ENCODE measurements at regions not wholly inside any gene's neighbourhood (a gene's known extent, or its start where the extent isn't known, plus 50 kb on each side); places are given as distances from the start of the nearest gene placed in this dataset.

- no peak for DNase-seq
Measured at GRCh38 chr3:81439108-81439507, 322.3 kb downstream of the GBE1 start.

DNA sequence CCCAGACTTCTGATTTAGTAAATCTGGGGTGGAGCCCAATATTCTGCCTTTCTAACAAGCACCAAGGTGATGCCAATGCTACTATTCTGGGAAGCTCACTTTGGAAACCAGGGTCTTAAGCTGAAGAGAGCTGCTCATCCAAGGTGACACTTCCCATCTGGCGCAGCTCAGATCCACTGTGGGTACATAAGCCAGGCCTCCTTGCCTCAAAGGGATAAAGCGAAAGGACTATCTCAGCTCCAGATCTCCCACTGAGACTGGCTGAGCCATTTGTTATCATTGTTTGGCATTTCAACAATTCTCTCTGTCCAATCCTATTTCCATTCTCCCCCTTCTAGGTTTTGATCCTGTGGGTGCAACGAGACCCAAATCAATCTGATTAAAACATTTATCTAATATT is 323.8 kb downstream of the GBE1 start:
- no peak for DNase-seq

GRCh38 chr3:81436182-81436581 is 325.3 kb downstream of the GBE1 start:
- DNase-seq: no peak

DNA sequence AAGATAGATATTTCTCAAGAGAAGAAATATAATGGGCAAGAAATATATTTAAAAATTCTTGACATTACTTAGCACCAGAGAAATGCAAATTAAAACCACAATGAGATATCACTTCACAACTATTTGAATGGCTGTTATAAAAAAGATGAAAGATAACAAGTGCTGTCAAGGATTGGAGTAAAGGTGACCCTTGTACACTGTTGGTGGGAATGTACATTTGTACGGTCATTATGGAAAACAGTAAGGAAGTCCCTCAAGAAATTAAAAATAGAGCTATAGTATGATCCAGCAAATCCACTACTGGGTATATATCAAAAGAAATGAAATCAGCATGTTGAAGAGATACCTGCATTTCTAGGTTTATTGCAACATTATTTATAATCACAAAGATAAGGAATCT is 326.4 kb downstream of the GBE1 start:
- DNase-seq: no peak

DNA sequence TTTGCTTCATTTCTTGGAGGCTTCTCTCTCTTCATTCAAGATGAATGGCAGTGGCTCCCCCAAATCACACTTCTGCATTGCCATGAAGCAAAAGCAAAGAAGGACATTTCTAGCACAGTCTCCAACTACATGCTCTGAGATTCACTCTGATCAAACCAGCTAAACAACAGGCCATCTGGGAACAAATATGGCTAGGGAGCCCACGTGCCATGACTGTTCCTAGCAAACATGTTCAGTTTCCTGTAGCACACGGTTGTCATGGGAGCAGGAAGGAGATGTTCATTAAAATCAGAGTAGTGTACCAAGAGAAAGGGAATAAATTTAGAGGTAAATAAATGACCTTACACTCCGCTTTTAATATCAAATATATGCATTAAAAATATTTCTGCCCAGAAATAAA is 327.3 kb downstream of the GBE1 start:
- DNase-seq: no peak

GRCh38 chr3:81433675-81434074 is 327.8 kb downstream of the GBE1 start:
- DNase-seq: no peak

GRCh38 chr3:81432456-81432855 is 329.0 kb downstream of the GBE1 start:
- no peak for DNase-seq

- DNase-seq: no peak
Measured at GRCh38 chr3:81426826-81427577, 334.4 kb downstream of the GBE1 start.

DNA sequence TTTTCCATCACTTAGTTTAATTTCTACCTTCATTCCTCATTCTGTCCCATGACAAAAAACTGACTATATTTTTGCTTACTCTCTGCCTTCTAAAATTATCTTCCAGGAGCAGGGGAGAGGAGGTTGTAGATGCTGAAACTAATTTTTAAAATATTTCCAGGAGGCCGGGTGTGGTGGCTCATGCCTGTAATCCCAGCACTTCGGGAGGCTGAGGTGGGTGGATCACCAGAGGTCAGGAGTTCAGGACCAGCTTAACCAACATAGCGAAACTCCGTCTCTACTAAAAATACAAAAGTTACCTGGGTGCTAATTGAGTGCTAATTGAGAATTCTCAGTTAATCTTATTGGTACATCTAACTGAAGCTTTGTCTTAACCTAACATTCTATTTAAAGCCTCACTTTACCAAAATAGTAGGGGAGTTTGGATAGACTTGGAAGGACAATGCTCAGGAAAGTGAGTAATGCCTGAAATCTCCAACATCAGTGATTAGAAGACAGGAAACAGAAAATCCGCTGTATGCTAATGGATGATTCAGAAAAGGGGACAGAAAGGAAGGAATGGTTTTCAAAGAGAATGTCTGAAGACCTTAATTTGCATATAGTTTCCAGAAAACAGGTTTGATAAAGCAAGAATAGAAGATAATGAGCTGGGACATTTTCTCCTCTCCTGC is 336.1 kb downstream of the GBE1 start:
- DNase-seq: no peak

DNA sequence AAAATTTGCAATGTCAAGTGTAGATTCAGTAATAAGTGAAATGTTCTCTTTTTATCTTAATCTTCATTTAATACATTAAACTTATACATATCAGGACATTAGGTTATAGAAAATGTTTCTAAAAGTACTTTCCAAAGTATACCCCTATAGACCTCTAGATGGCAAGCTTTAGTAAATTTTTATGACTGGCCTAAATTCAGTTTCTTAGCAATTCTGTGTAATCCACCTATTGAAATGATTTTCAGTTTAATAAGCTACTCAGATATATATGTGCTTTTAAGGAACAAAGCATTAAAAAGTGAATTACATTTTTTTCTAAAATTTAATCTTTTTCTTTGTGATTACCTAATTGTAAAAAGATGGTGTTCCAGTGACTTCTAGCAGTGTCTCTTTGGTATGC is 342.2 kb downstream of the GBE1 start:
- no peak for DNase-seq

DNA sequence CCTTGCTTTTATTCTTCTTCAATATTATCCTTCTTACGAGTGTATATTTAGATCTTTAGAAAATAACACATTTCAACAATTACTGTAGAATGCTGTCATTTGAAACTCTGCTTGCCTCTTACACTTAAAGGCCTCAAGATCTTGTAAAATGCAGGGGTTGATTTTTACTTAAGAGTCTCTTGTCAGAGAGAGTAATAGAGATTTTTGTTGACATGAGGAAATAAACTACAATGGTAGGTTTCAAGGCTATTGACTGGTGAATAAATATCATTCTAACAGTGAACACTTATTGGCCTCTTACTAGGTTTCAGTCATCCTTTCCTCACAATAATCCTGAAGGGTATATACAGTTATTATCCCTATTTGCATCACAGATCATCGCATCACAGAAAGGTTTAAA is 344.6 kb downstream of the GBE1 start:
- DNase-seq: no peak

GRCh38 chr3:81406318-81406717 is 355.1 kb downstream of the GBE1 start:
- DNase-seq: no peak

- no peak for DNase-seq
Measured at GRCh38 chr3:81395739-81396513, 365.5 kb downstream of the GBE1 start.

DNA sequence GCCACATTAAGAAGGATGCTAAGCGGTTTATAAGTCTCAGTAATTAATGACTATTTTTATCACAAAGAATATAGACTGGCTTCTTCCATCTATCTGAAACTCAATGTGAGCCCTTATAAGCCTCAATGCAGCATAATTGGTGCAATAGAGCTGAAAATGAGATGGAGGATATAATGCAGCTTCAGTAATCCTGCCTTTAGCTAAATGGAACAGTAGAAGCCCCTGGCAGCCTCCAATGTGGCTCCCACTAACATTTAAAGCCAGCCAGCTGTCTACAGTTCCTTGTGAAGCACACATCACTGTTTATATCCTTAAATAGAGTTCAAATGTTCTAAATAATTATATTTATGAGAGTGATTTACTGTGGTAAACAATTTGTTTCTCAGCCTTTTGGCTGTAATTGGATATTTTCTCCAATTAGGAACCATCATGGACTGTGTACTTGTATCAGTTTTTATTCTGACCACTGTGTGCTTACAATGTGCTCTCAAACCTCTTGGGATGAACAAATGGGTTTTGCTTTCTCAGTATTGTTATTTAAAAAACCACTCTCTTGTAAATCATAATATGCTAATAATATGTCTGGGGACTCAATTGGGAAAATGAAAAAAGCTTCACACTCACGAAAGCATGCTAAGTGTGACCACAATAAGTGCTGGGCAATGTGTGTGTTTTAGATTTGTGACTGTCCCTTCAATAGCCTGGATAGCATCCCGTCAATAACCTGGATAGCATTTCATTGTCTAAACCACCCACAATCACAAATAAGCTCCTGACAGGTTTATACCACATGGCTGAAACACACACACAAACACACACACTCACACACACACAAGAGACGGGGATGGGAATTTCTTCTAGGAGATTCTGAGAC is 366.6 kb downstream of the GBE1 start:
- DNase-seq: no peak

GRCh38 chr3:81393251-81393650 is 368.2 kb downstream of the GBE1 start:
- no peak for DNase-seq

GRCh38 chr3:81390796-81391195 is 370.6 kb downstream of the GBE1 start:
- DNase-seq: no peak

DNA sequence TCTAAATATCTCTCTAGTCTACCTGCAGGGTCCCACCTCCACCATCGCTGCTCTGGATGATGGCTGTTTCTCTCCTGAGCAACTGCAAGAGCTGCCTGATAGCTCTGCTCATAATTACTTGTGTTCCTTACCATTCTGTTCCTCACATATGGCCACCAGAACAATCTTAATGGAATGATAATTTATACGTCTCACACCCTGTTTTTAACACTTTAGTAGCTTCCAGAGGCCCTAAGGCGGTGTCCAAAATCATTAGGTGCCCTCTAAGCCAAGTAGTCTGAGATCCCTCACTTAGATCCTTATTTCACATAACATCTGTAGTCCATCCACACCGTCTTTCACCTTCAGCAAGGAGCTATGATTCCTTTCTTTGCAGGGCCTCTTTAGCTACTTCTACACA is 373.3 kb downstream of the GBE1 start:
- DNase-seq: no peak

- DNase-seq: no peak
Measured at GRCh38 chr3:81382470-81382869, 379.0 kb downstream of the GBE1 start.

GRCh38 chr3:81380234-81380633 is 381.2 kb downstream of the GBE1 start:
- DNase-seq: no peak

GRCh38 chr3:81378552-81379293 is 382.7 kb downstream of the GBE1 start:
- peak in 1 of 5 experiments; percentile 25 for DNase-seq

GRCh38 chr3:81375921-81376320 is 385.5 kb downstream of the GBE1 start:
- no peak for DNase-seq

DNA sequence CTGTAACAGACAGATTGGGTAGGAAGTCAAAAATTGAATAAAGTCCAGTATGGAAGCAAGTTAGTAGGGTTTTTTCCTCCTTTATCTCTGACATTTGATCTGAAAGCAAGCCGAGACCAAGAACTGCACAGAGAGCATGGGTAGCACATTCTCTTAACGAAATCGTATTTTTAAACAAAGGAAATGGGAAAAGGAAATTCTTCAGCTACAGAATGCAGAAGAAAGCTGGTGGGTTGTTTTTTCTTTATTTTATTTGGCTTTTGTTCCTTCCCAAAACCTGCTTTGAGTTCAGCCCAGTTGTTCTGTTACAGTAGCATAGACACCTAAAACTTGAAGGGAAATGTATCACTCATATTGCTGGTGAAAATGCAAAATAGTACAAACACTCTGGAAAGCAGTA is 397.0 kb downstream of the GBE1 start:
- DNase-seq: no peak
